Activated CD8-positive, alpha-beta memory T cell treated with anti-CD3 and anti-CD28 coated beads, Interleukin-2, amount 50 U/mL, for 24 hours (primary cell): ENCODE measurements at regions not wholly inside any gene's neighbourhood (a gene's known extent, or its start where the extent isn't known, plus 50 kb on each side); places are given as distances from the start of the nearest gene placed in this dataset.

Source experiments
- DNase-seq: peaks from one replicate; pipeline ENCODE4 v3.0.0-alpha.2; 2020; ENCODE audit errors: extremely low read depth

- DNase-seq, result no peak
Measured at GRCh38 chr13:26989957-26990713, 181.5 kb downstream of the USP12 start.

- no peak for DNase-seq
Measured at GRCh38 chr13:26989261-26989956, 182.2 kb downstream of the USP12 start.

- DNase-seq, result no peak
Measured at GRCh38 chr13:26988059-26988769, 183.4 kb downstream of the USP12 start.

- no peak for DNase-seq
Measured at GRCh38 chr13:26987486-26988013, 184.1 kb downstream of the USP12 start.

- DNase-seq, result peak; percentile 50
Measured at GRCh38 chr13:26985285-26985878, 186.2 kb downstream of the USP12 start.

- DNase-seq, result no peak
Measured at GRCh38 chr13:26984337-26984736, 187.3 kb downstream of the USP12 start.

GRCh38 chr13:26983543-26984320 is 187.9 kb downstream of the USP12 start:
- no peak for DNase-seq

- DNase-seq, result no peak
Measured at GRCh38 chr13:26980099-26981031, 191.2 kb downstream of the USP12 start.

GRCh38 chr13:26979334-26979733 is 192.3 kb downstream of the USP12 start:
- DNase-seq, result no peak

- no peak for DNase-seq
Measured at GRCh38 chr13:26978081-26978860, 193.3 kb downstream of the USP12 start.

GRCh38 chr13:26977541-26977940 is 194.1 kb downstream of the USP12 start:
- DNase-seq, result no peak

GRCh38 chr13:26976313-26976712 is 195.3 kb downstream of the USP12 start:
- DNase-seq, result no peak

- DNase-seq, result no peak
Measured at GRCh38 chr13:26973946-26974345, 197.7 kb downstream of the USP12 start.

GRCh38 chr13:26973295-26973694 is 198.3 kb downstream of the USP12 start:
- no peak for DNase-seq

- DNase-seq, result no peak
Measured at GRCh38 chr13:26971990-26972887, 199.4 kb downstream of the USP12 start.

- DNase-seq, result no peak
Measured at GRCh38 chr13:26968431-26969341, 202.9 kb downstream of the USP12 start.
